Neural crest cell (in vitro differentiated cells): ENCODE measurements at regions not wholly inside any gene's neighbourhood (a gene's known extent, or its start where the extent isn't known, plus 50 kb on each side); places are given as distances from the start of the nearest gene placed in this dataset.

Source experiments
- DNase-seq: peaks from one replicate; pipeline ENCODE4 v3.0.0; 2021; ENCODE audit warnings: low read depth, mixed read lengths, low spot score
- H3K27ac Mint-ChIP-seq: one replicate; pipeline ENCODE4 v1.8.0; 2021; ENCODE audit warnings: mild to moderate bottlenecking, mixed read lengths; ENCODE audit not compliant: unreplicated experiment
- H3K27me3 Mint-ChIP-seq: 2 replicates; pipeline ENCODE4 v1.8.0; 2021; ENCODE audit warnings: low read depth, mild to moderate bottlenecking, mixed read lengths
- H3K36me3 Mint-ChIP-seq: 2 replicates; pipeline ENCODE4 v1.8.0; 2021; ENCODE audit warnings: low read depth, mild to moderate bottlenecking, mixed read lengths
- H3K4me1 Mint-ChIP-seq: 2 replicates; pipeline ENCODE4 v1.8.0; 2021; ENCODE audit warnings: mixed read lengths
- H3K4me3 Mint-ChIP-seq: one replicate; pipeline ENCODE4 v1.8.0; 2021; ENCODE audit warnings: mild to moderate bottlenecking, mixed read lengths
- H3K9me3 Mint-ChIP-seq: 2 replicates; pipeline ENCODE4 v1.8.0; 2021; ENCODE audit warnings: mixed read lengths
- CTCF ChIP-seq: fragments of 200-600 bp; sonication (generic); conservative IDR thresholded peaks from 2 replicates; pipeline ENCODE4 v1.5.0; 2021; ENCODE audit warnings: antibody characterized with exemption, mild to moderate bottlenecking

GRCh38 chr7:50872437-50872836, 89.7 kb upstream of the GRB10 start:
- H3K27ac Mint-ChIP-seq = no peak overlapping the region
- H3K36me3 Mint-ChIP-seq = no peaks in the 10 kb centered on the region
- peaks cover 4% of the 10 kb centered on the region for H3K9me3 Mint-ChIP-seq
- H3K4me3 Mint-ChIP-seq = no peak overlapping the region
- no peaks in the 10 kb centered on the region for H3K27me3 Mint-ChIP-seq
- no peak for TF ChIP-seq CTCF
- peaks cover 20% of the 10 kb centered on the region for H3K4me1 Mint-ChIP-seq
- DNase-seq = no peak

GRCh38 chr7:50869108-50869725, 86.5 kb upstream of the GRB10 start:
- no peak for TF ChIP-seq CTCF
- Mint-ChIP-seq H3K36me3 (no peaks in the 10 kb centered on the region), H3K4me3 (no peak overlapping the region), H3K9me3 (no peaks in the 10 kb centered on the region), H3K4me1 (peaks cover 32% of the 10 kb centered on the region), H3K27ac (peak overlapping the region; percentile 9), H3K27me3 (no peaks in the 10 kb centered on the region)
- no peak for DNase-seq

- no peak overlapping the region for H3K4me3 Mint-ChIP-seq
- H3K4me1 Mint-ChIP-seq = peaks cover 32% of the 10 kb centered on the region
- DNase-seq = no peak
- H3K9me3 Mint-ChIP-seq = no peaks in the 10 kb centered on the region
- no peak overlapping the region for H3K27ac Mint-ChIP-seq
- no peak for TF ChIP-seq CTCF
- H3K36me3 Mint-ChIP-seq = no peaks in the 10 kb centered on the region
- no peaks in the 10 kb centered on the region for H3K27me3 Mint-ChIP-seq
These were observed 85.9 kb upstream of the GRB10 start for GRCh38 chr7:50868426-50869100.

- no peak for TF ChIP-seq CTCF
- Mint-ChIP-seq H3K4me1 (peaks cover 32% of the 10 kb centered on the region), H3K27ac (no peak overlapping the region), H3K27me3 (no peaks in the 10 kb centered on the region), H3K9me3 (no peaks in the 10 kb centered on the region), H3K4me3 (no peak overlapping the region), H3K36me3 (no peaks in the 10 kb centered on the region)
- DNase-seq = no peak
These were observed 84.3 kb upstream of the GRB10 start for GRCh38 chr7:50867034-50867356.

- H3K36me3 Mint-ChIP-seq = no peaks in the 10 kb centered on the region
- no peaks in the 10 kb centered on the region for H3K27me3 Mint-ChIP-seq
- H3K4me1 Mint-ChIP-seq = peaks cover 32% of the 10 kb centered on the region
- H3K4me3 Mint-ChIP-seq = no peak overlapping the region
- TF ChIP-seq CTCF = no peak
- no peak for DNase-seq
- no peak overlapping the region for H3K27ac Mint-ChIP-seq
- H3K9me3 Mint-ChIP-seq = no peaks in the 10 kb centered on the region
These were observed 83.8 kb upstream of the GRB10 start for GRCh38 chr7:50866343-50867033.
